Limb (tissue), 2 donors: ENCODE measurements at regions not wholly inside any gene's neighbourhood (a gene's known extent, or its start where the extent isn't known, plus 50 kb on each side); places are given as distances from the start of the nearest gene placed in this dataset.
A peak's percentile ranks its signal among the peaks of the same experiment; 100 is the strongest.

ENCODE experiments used
- DNase-seq, 2 donors: peaks; one replicate each; pipeline ENCODE4 v3.0.0-alpha.2; 2016; ENCODE audit errors: extremely low spot score in 2 of 2

DNA sequence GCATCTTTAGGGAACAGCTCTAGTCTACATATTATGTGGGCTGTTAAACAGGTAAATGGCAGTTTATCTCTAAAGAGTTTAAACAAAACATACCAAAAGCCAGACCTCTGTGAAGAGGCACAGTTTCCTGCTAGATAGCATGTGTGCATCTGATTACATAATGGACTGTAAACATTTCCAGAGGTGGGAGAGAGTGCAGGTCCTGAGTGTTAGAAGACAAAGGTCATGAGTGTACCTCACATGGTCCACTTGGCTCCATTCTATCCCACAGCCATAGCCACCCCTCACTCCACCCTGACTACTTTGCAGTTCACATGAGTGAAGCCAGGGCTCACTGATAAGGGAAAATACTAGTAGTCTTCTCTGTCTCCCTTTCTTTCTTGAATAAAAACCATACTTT, 233.4 kb downstream of the MTX2 start:
- DNase-seq: no peak

GRCh38 chr2:176503776-176504175, 234.5 kb downstream of the MTX2 start:
- no peak for DNase-seq

- DNase-seq: no peak
Observed at GRCh38 chr2:176504440-176504839, 235.2 kb downstream of the MTX2 start.

- no peak for DNase-seq
Observed at GRCh38 chr2:176507786-176508185, 238.5 kb downstream of the MTX2 start.

DNA sequence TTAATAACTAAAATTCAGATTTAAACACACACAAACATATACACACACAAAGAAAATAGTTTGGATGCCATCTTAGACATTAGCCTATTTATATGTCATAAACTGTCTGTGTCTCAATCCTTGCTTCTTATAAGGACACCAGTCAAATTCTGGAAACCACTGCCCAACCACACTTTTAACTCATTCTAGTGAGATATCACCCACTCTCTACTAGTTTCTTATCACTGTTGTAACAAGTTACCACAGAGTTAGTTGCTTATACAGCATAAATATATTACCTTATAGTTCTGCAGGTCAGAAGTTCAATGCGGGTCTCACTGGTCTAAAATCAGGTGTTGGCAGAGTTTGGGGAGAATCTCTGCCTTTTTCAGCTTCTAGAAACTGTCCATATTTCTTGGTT, 239.1 kb downstream of the MTX2 start:
- DNase-seq: no peak

DNA sequence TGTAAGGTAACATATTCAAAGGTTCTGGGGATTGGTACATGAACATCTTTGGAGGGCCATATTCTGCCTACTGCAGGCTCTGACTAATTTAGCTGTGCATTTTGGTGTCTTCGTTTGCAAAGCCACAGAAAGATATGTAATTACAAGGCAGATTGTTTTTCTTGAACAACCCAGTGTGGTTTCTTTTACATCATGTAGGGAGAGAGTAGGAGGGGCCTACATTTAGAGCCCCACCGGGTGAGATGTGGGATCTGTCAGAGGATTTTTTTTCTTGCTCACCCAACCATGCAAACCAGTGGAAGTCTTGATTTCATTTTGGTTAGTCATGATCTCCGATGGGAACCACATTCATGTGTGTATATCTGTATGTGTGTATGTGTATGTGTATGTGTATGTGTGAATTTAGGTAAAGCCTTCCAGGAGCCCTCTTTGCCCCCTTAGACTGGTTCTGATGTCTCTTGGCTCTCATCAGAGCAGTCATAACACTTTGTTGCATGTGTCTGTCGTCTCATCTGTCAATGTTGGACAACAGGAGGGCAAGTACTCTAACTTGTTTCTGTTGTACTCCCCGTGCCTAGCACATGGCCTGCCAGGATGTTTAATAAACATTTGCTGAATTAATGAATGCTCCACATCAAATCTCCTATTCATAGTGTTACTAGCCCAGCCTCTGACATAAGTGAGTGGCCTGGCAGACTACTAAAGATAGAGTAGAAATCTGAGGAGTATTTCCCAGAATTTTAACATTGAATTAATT, 239.9 kb downstream of the MTX2 start:
- DNase-seq: no peak

DNA sequence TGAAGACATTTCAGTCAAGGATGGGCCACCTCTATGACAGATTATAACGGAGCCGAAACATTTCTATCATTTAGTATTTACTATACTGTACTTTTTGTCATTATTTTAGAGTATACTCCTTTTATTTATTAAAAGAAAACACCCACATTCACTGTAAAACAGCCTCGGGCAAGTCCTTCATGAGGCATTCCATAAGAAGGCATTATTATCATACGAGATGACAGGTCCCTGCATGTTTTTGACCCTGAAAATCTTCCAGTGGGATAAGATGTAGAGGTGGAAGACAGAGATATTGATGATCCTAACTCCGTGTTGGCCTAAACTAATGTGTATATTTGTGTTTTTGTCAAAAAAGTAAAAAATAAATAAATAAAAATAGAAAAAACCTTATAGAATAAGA, 245.0 kb downstream of the MTX2 start:
- no peak for DNase-seq

- no peak for DNase-seq
Observed at GRCh38 chr2:176514805-176515500, 245.7 kb downstream of the MTX2 start.

DNA sequence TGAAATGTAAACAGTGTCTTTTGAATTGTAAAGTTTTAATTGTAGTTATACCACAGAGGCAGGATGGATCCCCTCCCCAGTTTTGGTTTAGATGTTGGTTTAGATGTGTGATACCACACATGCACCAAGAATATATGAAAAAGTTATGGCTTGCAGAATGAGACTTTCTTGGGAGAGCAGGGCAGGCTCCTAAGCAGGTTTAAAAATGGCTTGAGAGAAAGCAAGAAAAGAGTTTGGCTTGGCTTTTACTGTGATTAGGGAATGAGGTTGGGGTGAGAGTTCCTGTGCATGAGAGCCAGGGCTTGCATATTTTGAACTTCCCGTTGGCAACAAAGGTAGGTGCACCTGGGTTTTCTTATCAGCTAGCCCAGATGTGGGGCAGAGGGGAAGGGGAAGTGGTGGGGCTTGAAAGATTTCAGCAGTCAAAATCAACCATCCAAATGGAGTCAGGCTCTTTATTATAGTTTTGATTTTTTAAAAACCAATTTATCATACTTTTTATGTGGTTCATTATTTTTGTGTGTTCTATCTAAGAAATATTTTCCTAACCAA, 246.9 kb downstream of the MTX2 start:
- DNase-seq: no peak

DNA sequence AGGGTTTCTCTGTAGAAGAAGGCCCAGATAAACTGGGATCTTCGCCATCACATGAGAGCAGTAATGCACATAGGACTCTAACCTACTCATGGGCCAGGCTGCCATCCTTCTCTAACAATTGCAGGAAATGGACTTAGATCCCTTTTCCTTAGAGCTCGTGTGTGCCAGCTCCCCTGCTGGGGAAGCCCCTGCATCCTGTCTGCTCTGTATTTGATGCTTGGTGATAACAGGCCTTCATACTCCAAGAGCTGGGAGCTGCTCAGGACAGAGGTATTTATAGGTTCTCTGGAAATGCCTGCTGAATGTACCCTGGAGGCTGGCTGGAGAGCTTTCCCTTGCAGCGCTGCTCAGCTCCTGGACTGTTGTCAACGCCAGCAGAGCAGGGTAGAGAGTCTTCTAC, 249.6 kb downstream of the MTX2 start:
- DNase-seq: peak in 1 of 2 donors; percentile 33

- DNase-seq: no peak
Observed at GRCh38 chr2:176521878-176522670, 252.8 kb downstream of the MTX2 start.

DNA sequence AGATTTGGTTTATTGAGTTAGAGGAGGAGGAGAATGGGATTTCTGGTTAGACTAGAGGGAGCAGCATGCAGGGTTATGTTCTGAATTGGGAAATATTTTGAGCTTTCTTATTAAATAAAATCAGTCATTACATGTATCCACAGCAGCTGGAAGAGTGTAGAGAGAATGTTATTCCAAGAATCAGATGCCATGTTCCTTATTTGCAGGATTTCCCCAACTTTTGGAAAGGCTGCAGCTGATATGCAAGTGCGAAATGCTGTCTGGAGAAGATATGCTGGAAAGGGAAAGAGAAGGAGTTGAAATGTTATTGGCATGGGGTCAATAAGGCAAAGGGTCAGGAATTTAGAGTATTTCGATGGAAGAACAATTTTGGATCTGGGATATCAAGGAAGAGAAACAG, 255.8 kb downstream of the MTX2 start:
- DNase-seq: no peak

DNA sequence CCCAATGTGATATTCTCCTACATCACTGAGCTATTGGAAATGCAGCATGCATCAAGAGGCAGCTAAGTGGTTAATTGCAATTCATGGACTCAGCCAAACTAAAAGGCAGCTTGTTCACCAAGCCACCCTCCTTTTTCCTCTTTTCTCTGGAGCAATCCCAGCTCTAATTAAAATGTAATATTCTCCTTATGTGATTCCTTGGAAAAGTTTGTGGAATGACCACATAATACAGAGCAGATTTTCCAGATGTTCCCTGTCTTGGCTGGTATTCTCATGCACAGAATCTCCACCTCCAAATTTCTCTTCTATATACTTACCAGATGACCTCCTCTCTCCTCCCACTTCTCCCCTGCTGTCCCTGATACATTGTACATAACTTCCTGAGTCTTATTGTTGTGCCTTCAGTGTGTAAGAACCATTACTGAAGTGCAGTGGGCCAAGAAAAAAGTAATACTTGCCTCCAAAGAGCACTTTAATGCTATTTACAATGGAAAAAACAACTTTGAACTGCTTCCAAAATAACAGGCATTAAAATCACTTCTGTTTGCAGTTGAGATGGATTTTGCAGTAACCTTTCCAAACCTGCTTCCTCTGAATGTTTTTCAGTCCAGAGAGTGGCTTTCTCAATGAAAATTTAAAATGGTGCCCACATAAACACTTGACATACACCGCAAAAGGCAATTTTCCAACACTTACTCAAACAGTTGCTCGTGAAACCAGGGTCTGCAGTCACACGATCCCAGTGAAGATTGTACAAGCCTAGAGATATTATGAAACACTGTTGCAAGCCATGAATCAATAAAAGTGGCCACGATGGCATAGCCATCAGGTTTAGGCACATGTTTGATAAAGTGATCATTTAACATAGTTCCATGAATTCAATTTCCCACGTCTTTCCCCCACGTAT, 258.0 kb downstream of the MTX2 start:
- DNase-seq: peak; percentile 47 to 95

DNA sequence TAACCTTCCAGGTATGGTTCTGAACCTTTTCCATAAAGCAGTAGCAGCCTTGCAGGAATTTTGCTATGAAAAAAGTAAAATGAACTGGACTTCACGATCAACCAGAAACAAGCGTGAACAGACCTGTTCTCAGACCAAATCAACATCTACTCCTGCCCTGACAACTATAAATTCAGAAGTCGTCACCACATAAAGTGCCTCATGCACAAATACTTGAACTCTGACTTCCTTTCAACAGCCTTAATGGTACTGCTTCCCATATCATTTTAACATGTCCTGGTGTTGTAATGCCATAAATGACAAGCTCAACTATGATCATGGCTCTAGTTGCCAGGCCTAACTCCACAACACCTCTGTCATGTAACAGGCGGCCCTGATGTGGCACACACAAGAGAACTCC, 262.4 kb downstream of the MTX2 start:
- no peak for DNase-seq

DNA sequence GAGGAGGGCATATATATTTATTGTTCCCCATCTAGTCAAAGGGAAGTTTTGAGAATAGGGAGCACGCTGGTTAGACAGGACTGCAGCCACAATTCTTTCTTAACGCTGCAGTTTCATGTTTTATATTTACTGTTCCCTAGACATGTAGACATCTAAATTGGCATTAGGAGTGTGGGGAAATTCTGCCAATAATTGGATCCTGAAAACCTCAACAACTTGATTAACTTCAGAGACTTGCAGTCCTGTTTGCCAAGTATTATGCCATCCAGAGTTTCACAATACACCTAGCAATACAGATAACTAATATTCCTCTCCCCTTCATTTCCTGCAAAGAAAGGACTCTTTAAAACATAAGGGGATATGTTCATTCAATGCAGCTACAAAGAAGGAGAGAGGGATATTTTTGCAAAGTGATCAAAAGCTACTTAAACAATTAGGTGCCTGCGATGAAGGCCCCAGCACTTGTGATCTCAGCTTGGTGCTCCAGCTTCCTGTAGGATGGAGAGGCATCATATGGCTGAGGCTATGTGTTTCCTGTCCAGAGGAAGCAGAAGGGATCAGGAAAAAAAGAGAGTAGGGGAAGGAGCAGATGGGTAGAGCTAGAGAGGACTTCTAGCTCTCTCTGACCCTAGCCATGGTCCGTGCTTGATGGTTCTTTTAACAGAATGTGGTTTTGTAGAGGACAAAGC, 264.4 kb downstream of the MTX2 start:
- DNase-seq: no peak

DNA sequence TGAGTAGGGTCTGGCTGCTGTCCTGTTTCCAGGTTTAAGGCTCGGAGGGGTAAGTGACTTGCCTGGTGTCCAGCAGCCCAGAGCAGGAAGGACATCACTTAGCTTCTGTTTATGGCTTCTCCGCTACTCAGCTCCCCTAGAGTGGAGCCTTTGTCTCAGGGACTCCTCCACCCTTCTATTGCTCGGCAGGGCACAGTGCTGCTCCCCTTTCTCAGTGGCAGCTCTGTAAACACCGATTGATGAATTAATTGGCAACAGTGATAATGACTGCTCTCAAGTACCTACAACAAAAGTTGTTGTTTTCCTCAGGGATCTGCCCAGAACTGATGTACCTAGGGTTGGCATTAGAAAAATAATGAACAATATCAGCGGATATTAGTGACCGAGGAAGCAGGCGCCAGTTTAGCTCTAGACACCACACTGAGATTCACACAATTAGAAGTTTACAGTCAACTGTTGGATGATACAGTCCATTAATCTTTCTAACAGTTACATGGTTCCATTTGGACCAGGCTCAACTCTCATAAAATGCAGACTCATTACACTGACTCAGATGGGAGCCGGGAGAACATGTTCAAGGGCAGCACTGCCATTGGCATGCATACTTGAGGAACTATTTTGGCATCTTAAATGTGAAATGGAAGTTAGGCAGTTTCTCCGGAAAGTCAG, 265.7 kb downstream of the MTX2 start:
- DNase-seq: no peak

DNA sequence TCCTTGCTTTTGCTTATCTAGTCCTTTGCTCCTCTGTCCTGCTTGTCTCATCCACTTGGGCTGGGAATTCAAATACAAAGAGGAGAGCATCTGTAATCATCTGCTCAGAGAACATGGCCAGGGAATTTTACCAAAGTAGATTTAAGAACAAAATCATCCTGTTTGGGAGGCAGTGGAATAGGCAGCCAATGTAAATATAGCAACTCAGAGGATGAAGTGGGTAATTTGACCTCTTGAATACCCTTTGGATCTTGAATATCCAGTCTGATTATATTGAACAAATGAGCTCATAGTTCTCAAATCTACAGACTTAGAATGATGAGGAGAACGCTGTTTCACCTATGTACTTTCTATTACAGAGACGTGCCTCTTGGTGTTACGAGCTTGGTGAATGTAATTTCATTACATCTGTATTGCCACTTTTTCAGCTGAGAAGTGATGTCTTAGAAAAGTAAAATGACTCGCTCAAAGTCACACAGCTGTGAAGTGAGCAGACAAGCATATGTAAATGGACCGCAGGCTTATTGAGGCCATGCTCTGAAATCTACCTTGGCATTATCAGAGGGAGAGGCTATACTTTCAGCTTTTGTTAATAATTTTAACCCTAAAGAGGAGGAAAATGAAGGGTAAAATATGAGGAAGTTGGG, 266.3 kb downstream of the MTX2 start:
- no peak for DNase-seq

- DNase-seq: no peak
Observed at GRCh38 chr2:176536439-176537133, 267.3 kb downstream of the MTX2 start.

GRCh38 chr2:176537932-176538331, 268.7 kb downstream of the MTX2 start:
- DNase-seq: no peak
